Esophagus squamous epithelium (tissue), 4 donors: ENCODE measurements at regions not wholly inside any gene's neighbourhood (a gene's known extent, or its start where the extent isn't known, plus 50 kb on each side); places are given as distances from the start of the nearest gene placed in this dataset.

Source experiments
- POLR2A ChIP-seq, 4 donors: fragments of 450-650 bp; IDR thresholded peaks; one replicate each; pipeline ENCODE4 v1.6.1; 2017; ENCODE audit warnings: antibody characterized with exemption in 4 of 4, mild to moderate bottlenecking in 4 of 4, moderate library complexity in 3 of 4
- TF ChIP-seq, protein P1 (sequence below), 6 experiments: fragments of 450-650 bp in 4 of 6; fragments of 200-600 bp in 2 of 6; sonication (generic) in 2 of 6; IDR thresholded peaks; one replicate each; pipeline ENCODE4 v1.5.1; 2016 to 2019; ENCODE audit warnings: antibody characterized with exemption in 6 of 6, mild to moderate bottlenecking in 4 of 6, moderate library complexity in 4 of 6

DNA sequence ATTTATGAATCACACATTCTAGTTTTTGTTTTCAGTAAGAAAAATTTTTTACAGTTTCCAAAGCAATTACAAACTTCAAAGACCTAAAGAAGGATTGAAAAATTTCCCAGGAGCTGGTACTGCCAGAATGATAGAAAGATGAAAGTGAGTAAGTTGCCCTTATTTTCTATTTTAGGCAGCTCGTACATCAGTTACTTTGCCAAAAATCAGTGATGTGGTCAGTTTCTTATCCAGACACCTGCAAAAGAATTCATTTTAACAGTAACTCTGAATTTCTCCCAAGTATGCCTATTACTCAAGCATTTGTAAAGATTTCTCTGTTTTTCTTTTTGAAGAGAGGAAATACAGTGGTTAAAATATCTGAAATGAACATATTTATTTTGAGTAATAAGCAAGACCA, 976.3 kb upstream of the RAG2 start:
- TF ChIP-seq, protein P1, sequence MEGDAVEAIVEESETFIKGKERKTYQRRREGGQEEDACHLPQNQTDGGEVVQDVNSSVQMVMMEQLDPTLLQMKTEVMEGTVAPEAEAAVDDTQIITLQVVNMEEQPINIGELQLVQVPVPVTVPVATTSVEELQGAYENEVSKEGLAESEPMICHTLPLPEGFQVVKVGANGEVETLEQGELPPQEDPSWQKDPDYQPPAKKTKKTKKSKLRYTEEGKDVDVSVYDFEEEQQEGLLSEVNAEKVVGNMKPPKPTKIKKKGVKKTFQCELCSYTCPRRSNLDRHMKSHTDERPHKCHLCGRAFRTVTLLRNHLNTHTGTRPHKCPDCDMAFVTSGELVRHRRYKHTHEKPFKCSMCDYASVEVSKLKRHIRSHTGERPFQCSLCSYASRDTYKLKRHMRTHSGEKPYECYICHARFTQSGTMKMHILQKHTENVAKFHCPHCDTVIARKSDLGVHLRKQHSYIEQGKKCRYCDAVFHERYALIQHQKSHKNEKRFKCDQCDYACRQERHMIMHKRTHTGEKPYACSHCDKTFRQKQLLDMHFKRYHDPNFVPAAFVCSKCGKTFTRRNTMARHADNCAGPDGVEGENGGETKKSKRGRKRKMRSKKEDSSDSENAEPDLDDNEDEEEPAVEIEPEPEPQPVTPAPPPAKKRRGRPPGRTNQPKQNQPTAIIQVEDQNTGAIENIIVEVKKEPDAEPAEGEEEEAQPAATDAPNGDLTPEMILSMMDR (IDR thresholded peaks at IDR 0.05), result no peak
- TF ChIP-seq POLR2A (IDR thresholded peaks at IDR 0.05), result no peak
